Neural cell (in vitro differentiated cells): ENCODE measurements at regions not wholly inside any gene's neighbourhood (a gene's known extent, or its start where the extent isn't known, plus 50 kb on each side); places are given as distances from the start of the nearest gene placed in this dataset.

ENCODE experiments used
- H2AFZ ChIP-seq: fragments of 200-600, 300-800 bp; sonication (generic), shearing (Covaris generic); 2 replicates; pipeline ENCODE4 v1.6.0; 2014; ENCODE audit warnings: low read depth, mild to moderate bottlenecking, antibody characterized with exemption, low read length, moderate library complexity
- H3F3A ChIP-seq: fragments of 200-600 bp; shearing (Covaris generic); 2 replicates; pipeline ENCODE4 v1.6.1; 2016; ENCODE audit warnings: mild to moderate bottlenecking, moderate library complexity, mixed read lengths, antibody characterized with exemption, low read length; ENCODE audit not compliant: insufficient read depth, poor library complexity, severe bottlenecking
- H3K27ac ChIP-seq: fragments of 200-600, 300-800 bp; sonication (generic), shearing (Covaris generic); 2 replicates; pipeline ENCODE4 v1.5.1; 2014; ENCODE audit warnings: mild to moderate bottlenecking, low read length, moderate library complexity
- H3K27me3 ChIP-seq: fragments of 300-800, 200-600 bp; sonication (generic), shearing (Covaris generic); 2 replicates; pipeline ENCODE4 v1.6.0; 2014; ENCODE audit warnings: mild to moderate bottlenecking, low read depth, low read length, moderate library complexity; ENCODE audit not compliant: insufficient read depth
- H3K36me3 ChIP-seq: fragments of 300-800, 200-600 bp; sonication (generic), shearing (Covaris generic); 2 replicates; pipeline ENCODE4 v1.5.1; 2014; ENCODE audit warnings: mild to moderate bottlenecking, antibody characterized with exemption, low read length, moderate library complexity; ENCODE audit not compliant: insufficient read depth
- H3K4me2 ChIP-seq: fragments of 300-800, 200-600 bp; sonication (generic), shearing (Covaris generic); 2 replicates; pipeline ENCODE4 v1.6.0; 2014; ENCODE audit warnings: mild to moderate bottlenecking, low read length
- H3K4me3 ChIP-seq: fragments of 300-800, 200-600 bp; sonication (generic), shearing (Covaris generic); 2 replicates; pipeline ENCODE4 v1.5.1; 2014; ENCODE audit warnings: mild to moderate bottlenecking, low read length, moderate library complexity
- H3K79me2 ChIP-seq: fragments of 200-600 bp; shearing (Covaris generic); replicated peaks from 2 replicates; pipeline ENCODE4 v1.6.0; 2014; ENCODE audit warnings: mild to moderate bottlenecking, low read length, moderate library complexity; ENCODE audit not compliant: insufficient read depth
- H3K9ac ChIP-seq: fragments of 300-800, 200-600 bp; sonication (generic), shearing (Covaris generic); 2 replicates; pipeline ENCODE4 v1.6.1; 2016; ENCODE audit warnings: mild to moderate bottlenecking, low read length, mixed read lengths
- H3K9me2 ChIP-seq: fragments of 200-600 bp; shearing (Covaris generic); 2 replicates; pipeline ENCODE4 v1.6.1; 2016; ENCODE audit warnings: mild to moderate bottlenecking, low read length, mixed read lengths; ENCODE audit not compliant: insufficient read depth
- H3K9me3 ChIP-seq: fragments of 200-600, 300-800 bp; sonication (generic), shearing (Covaris generic); 2 replicates; pipeline ENCODE4 v1.6.1; 2016; ENCODE audit warnings: mild to moderate bottlenecking, mixed run types, low read length, moderate library complexity, mixed read lengths
- H4K20me1 ChIP-seq: fragments of 200-600 bp; shearing (Covaris generic); 2 replicates; pipeline ENCODE4 v1.6.1; 2016; ENCODE audit warnings: mild to moderate bottlenecking, mixed run types; ENCODE audit not compliant: insufficient read depth
- CTCF ChIP-seq: fragments of 450-650 bp; IDR thresholded peaks from 2 replicates; pipeline ENCODE4 v1.5.1; 2014; ENCODE audit warnings: antibody characterized with exemption, mild to moderate bottlenecking, moderate library complexity; ENCODE audit not compliant: poor library complexity, severe bottlenecking
- EP300 ChIP-seq: fragments of 450-650 bp; conservative IDR thresholded peaks from 2 replicates; pipeline ENCODE4 v1.6.1; 2014; ENCODE audit warnings: antibody characterized with exemption, mild to moderate bottlenecking, moderate library complexity; ENCODE audit not compliant: poor library complexity, severe bottlenecking
- EZH2 ChIP-seq: fragments of 200-600, 300-800 bp; shearing (Covaris generic), sonication (generic); IDR thresholded peaks from 2 replicates; pipeline ENCODE4 v1.6.1; 2014; ENCODE audit warnings: antibody characterized with exemption, low read length, borderline replicate concordance, mild to moderate bottlenecking; ENCODE audit not compliant: insufficient read depth, poor library complexity, severe bottlenecking
- MXI1 ChIP-seq: fragments of 450-650 bp; conservative IDR thresholded peaks from 2 replicates; pipeline ENCODE4 v1.6.1; 2014; ENCODE audit warnings: antibody characterized with exemption, mild to moderate bottlenecking; ENCODE audit not compliant: poor library complexity, severe bottlenecking
- POLR2AphosphoS5 ChIP-seq: IDR thresholded peaks from 2 replicates; pipeline ENCODE4 v1.6.1; 2012
- RAD21 ChIP-seq: fragments of 450-650 bp; conservative IDR thresholded peaks from 2 replicates; pipeline ENCODE4 v1.6.1; 2014; ENCODE audit warnings: antibody characterized with exemption, mild to moderate bottlenecking, moderate library complexity
- REST ChIP-seq: IDR thresholded peaks from 2 replicates; pipeline ENCODE4 v1.6.1; 2012; ENCODE audit warnings: borderline replicate concordance
- SMC3 ChIP-seq: fragments of 450-650 bp; conservative IDR thresholded peaks from 2 replicates; pipeline ENCODE4 v1.6.1; 2014; ENCODE audit warnings: antibody characterized with exemption, mild to moderate bottlenecking, moderate library complexity; ENCODE audit not compliant: poor library complexity
- TAF1 ChIP-seq: IDR thresholded peaks from 2 replicates; pipeline ENCODE4 v1.6.1; 2012; ENCODE audit warnings: low read depth

- H3K4me3 ChIP-seq = no peak overlapping the region
- H3K27ac ChIP-seq = no peak overlapping the region
- no peaks in the 10 kb centered on the region for H3K9me2 ChIP-seq
- H4K20me1 ChIP-seq = no peaks in the 10 kb centered on the region
- no peaks in the 10 kb centered on the region for H3F3A ChIP-seq
- H3K27me3 ChIP-seq = no peaks in the 10 kb centered on the region
- H3K9me3 ChIP-seq = no peaks in the 10 kb centered on the region
- H2AFZ ChIP-seq = no peak overlapping the region
- no peak overlapping the region for H3K4me2 ChIP-seq
- no peaks in the 10 kb centered on the region for H3K36me3 ChIP-seq
- H3K79me2 ChIP-seq = no peaks in the 10 kb centered on the region
- TF ChIP-seq RAD21 (no peak), EP300 (no peak), EZH2 (no peak), TAF1 (no peak), SMC3 (no peak), MXI1 (no peak), POLR2AphosphoS5 (no peak), CTCF (no peak), REST (no peak)
- H3K9ac ChIP-seq = no peak overlapping the region
These were observed 187.7 kb upstream of the POU5F2 start for GRCh38 chr5:93929131-93929530.

- H3F3A ChIP-seq = no peaks in the 10 kb centered on the region
- no peak for TF ChIP-seq TAF1
- TF ChIP-seq EZH2 = no peak
- TF ChIP-seq SMC3 = no peak
- no peak for TF ChIP-seq EP300
- TF ChIP-seq MXI1 = no peak
- TF ChIP-seq REST = no peak
- TF ChIP-seq POLR2AphosphoS5 = no peak
- TF ChIP-seq RAD21 = no peak
- TF ChIP-seq CTCF = no peak
These were observed 185.6 kb upstream of the POU5F2 start for GRCh38 chr5:93926831-93927620.

More at GRCh38 chr5:93926831-93927620, 185.6 kb upstream of the POU5F2 start:
- no peaks in the 10 kb centered on the region for H3K9me3 ChIP-seq
- H3K27ac ChIP-seq = no peak overlapping the region
- no peak overlapping the region for H3K9ac ChIP-seq
- H3K9me2 ChIP-seq = no peaks in the 10 kb centered on the region
- H3K4me2 ChIP-seq = no peak overlapping the region
- H4K20me1 ChIP-seq = no peaks in the 10 kb centered on the region
- no peaks in the 10 kb centered on the region for H3K79me2 ChIP-seq
- no peaks in the 10 kb centered on the region for H3K27me3 ChIP-seq
- no peaks in the 10 kb centered on the region for H3K36me3 ChIP-seq
- no peak overlapping the region for H2AFZ ChIP-seq
- no peak overlapping the region for H3K4me3 ChIP-seq
